ENCODE measurements at regions not wholly inside any gene's neighbourhood (a gene's known extent, or its start where the extent isn't known, plus 50 kb on each side); places are given as distances from the start of the nearest gene placed in this dataset.

- H2BK15ac ChIP-seq (ENCODE audit: low read depth, poor library complexity, severe bottlenecking), result no peak overlapping the region
- no peak overlapping the region for H4K8ac ChIP-seq (ENCODE audit: low read length)
- WGBS, result 68% methylated on average over 1 of the region's 1 CpG
- no peak overlapping the region for H3K23ac ChIP-seq (ENCODE audit: low read length in 2 of 2)
- H3K18ac ChIP-seq (ENCODE audit: low read depth in 1 of 2, low read length in 2 of 2), result no peak overlapping the region
- H2BK5ac ChIP-seq (ENCODE audit: low read depth, low read length, poor library complexity, severe bottlenecking), result no peak overlapping the region
- no peaks in the 10 kb centered on the region for H3K4me1 ChIP-seq (ENCODE audit: control insufficient read depth, insufficient read depth, low read depth, low read length)
- H4K91ac ChIP-seq (ENCODE audit: low read length), result no peak overlapping the region
- H2AK5ac ChIP-seq (ENCODE audit: low read length, severe bottlenecking), result no peak overlapping the region
- H2BK120ac ChIP-seq (ENCODE audit: low read depth, low read length), result no peak overlapping the region
- H3K36me3 ChIP-seq (ENCODE audit: control insufficient read depth in 1 of 2, insufficient read depth in 2 of 2, low read depth in 1 of 2, low read length in 2 of 2), result no peaks in the 10 kb centered on the region
- no peak overlapping the region for H3K9ac ChIP-seq (ENCODE audit: low read length)
- H3K27me3 ChIP-seq (ENCODE audit: control insufficient read depth in 1 of 2, insufficient read depth in 1 of 2, low read length in 2 of 2), result no peaks in the 10 kb centered on the region
- no peaks in the 10 kb centered on the region for H3K79me1 ChIP-seq (replicated peaks; ENCODE audit: low read length, poor library complexity, severe bottlenecking)
- no peak overlapping the region for H3K4me3 ChIP-seq (ENCODE audit: insufficient read depth in 1 of 2, low read depth in 1 of 2, low read length in 2 of 2)
- H3K27ac ChIP-seq (ENCODE audit: low read length, poor library complexity, severe bottlenecking), result no peak overlapping the region
- no peak overlapping the region for H3K14ac ChIP-seq (ENCODE audit: low read length in 2 of 2)
- H2AFZ ChIP-seq (ENCODE audit: low read depth, low read length), result no peak overlapping the region
- H2BK12ac ChIP-seq (ENCODE audit: low read length in 2 of 2), result no peak overlapping the region
- DNase-seq, result no peak
- H3K4ac ChIP-seq (ENCODE audit: low read depth in 1 of 2, low read length in 2 of 2), result no peak overlapping the region
- H3K9me3 ChIP-seq (ENCODE audit: control insufficient read depth, low read length), result no peaks in the 10 kb centered on the region
- no peak overlapping the region for H3K4me2 ChIP-seq (ENCODE audit: low read length, poor library complexity, severe bottlenecking)
These were observed 148.5 kb upstream of the SEL1L start for GRCh38 chr14:81682134-81682533.

GRCh38 chr14:81682701-81683100 is 149.0 kb upstream of the SEL1L start:
- no peak overlapping the region for H2BK120ac ChIP-seq (ENCODE audit: low read depth, low read length)
- no peak overlapping the region for H2AK5ac ChIP-seq (ENCODE audit: low read length, severe bottlenecking)
- H2BK12ac ChIP-seq (ENCODE audit: low read length in 2 of 2), result no peak overlapping the region
- no peak overlapping the region for H2BK15ac ChIP-seq (ENCODE audit: low read depth, poor library complexity, severe bottlenecking)
- no peak overlapping the region for H3K4ac ChIP-seq (ENCODE audit: low read depth in 1 of 2, low read length in 2 of 2)
- H3K79me1 ChIP-seq (replicated peaks; ENCODE audit: low read length, poor library complexity, severe bottlenecking), result no peaks in the 10 kb centered on the region
- 65% methylated on average over 2 of the region's 2 CpGs for WGBS
- H3K9ac ChIP-seq (ENCODE audit: low read length), result no peak overlapping the region
- no peak overlapping the region for H4K8ac ChIP-seq (ENCODE audit: low read length)
- H3K23ac ChIP-seq (ENCODE audit: low read length in 2 of 2), result no peak overlapping the region
- no peak overlapping the region for H2AFZ ChIP-seq (ENCODE audit: low read depth, low read length)
- no peaks in the 10 kb centered on the region for H3K36me3 ChIP-seq (ENCODE audit: control insufficient read depth in 1 of 2, insufficient read depth in 2 of 2, low read depth in 1 of 2, low read length in 2 of 2)
- H3K18ac ChIP-seq (ENCODE audit: low read depth in 1 of 2, low read length in 2 of 2), result no peak overlapping the region
- H4K91ac ChIP-seq (ENCODE audit: low read length), result no peak overlapping the region
- no peak overlapping the region for H2BK5ac ChIP-seq (ENCODE audit: low read depth, low read length, poor library complexity, severe bottlenecking)
- H3K27me3 ChIP-seq (ENCODE audit: control insufficient read depth in 1 of 2, insufficient read depth in 1 of 2, low read length in 2 of 2), result no peaks in the 10 kb centered on the region
- no peak for DNase-seq
- no peak overlapping the region for H3K4me2 ChIP-seq (ENCODE audit: low read length, poor library complexity, severe bottlenecking)
- H3K9me3 ChIP-seq (ENCODE audit: control insufficient read depth, low read length), result no peaks in the 10 kb centered on the region
- no peak overlapping the region for H3K14ac ChIP-seq (ENCODE audit: low read length in 2 of 2)
- H3K27ac ChIP-seq (ENCODE audit: low read length, poor library complexity, severe bottlenecking), result no peak overlapping the region
- no peaks in the 10 kb centered on the region for H3K4me1 ChIP-seq (ENCODE audit: control insufficient read depth, insufficient read depth, low read depth, low read length)
- no peak overlapping the region for H3K4me3 ChIP-seq (ENCODE audit: insufficient read depth in 1 of 2, low read depth in 1 of 2, low read length in 2 of 2)

- Histone ChIP-seq H2BK120ac (ENCODE audit: low read depth, low read length) (no peak overlapping the region), H2BK12ac (ENCODE audit: low read length in 2 of 2) (no peak overlapping the region), H3K27ac (ENCODE audit: low read length, poor library complexity, severe bottlenecking) (no peak overlapping the region), H3K27me3 (ENCODE audit: control insufficient read depth in 1 of 2, insufficient read depth in 1 of 2, low read length in 2 of 2) (no peaks in the 10 kb centered on the region), H3K14ac (ENCODE audit: low read length in 2 of 2) (no peak overlapping the region), H2BK5ac (ENCODE audit: low read depth, low read length, poor library complexity, severe bottlenecking) (no peak overlapping the region), H4K91ac (ENCODE audit: low read length) (no peak overlapping the region), H3K4ac (ENCODE audit: low read depth in 1 of 2, low read length in 2 of 2) (no peak overlapping the region), H3K18ac (ENCODE audit: low read depth in 1 of 2, low read length in 2 of 2) (no peak overlapping the region), H3K4me2 (ENCODE audit: low read length, poor library complexity, severe bottlenecking) (no peak overlapping the region), H2AK5ac (ENCODE audit: low read length, severe bottlenecking) (no peak overlapping the region), H3K79me1 (replicated peaks; ENCODE audit: low read length, poor library complexity, severe bottlenecking) (no peaks in the 10 kb centered on the region), H2BK15ac (ENCODE audit: low read depth, poor library complexity, severe bottlenecking) (no peak overlapping the region), H3K9ac (ENCODE audit: low read length) (no peak overlapping the region), H3K4me3 (ENCODE audit: insufficient read depth in 1 of 2, low read depth in 1 of 2, low read length in 2 of 2) (no peak overlapping the region), H4K8ac (ENCODE audit: low read length) (no peak overlapping the region), H2AFZ (ENCODE audit: low read depth, low read length) (no peak overlapping the region), H3K9me3 (ENCODE audit: control insufficient read depth, low read length) (no peaks in the 10 kb centered on the region), H3K23ac (ENCODE audit: low read length in 2 of 2) (no peak overlapping the region), H3K4me1 (ENCODE audit: control insufficient read depth, insufficient read depth, low read depth, low read length) (no peaks in the 10 kb centered on the region), H3K36me3 (ENCODE audit: control insufficient read depth in 1 of 2, insufficient read depth in 2 of 2, low read depth in 1 of 2, low read length in 2 of 2) (no peaks in the 10 kb centered on the region)
- WGBS, result no CpG with 5 or more reads among the region's 1 CpG
- DNase-seq, result no peak
These were observed 151.0 kb upstream of the SEL1L start for GRCh38 chr14:81684696-81685095.

- no peaks in the 10 kb centered on the region for H3K79me1 ChIP-seq (replicated peaks; ENCODE audit: low read length, poor library complexity, severe bottlenecking)
- no peak overlapping the region for H2BK15ac ChIP-seq (ENCODE audit: low read depth, poor library complexity, severe bottlenecking)
- no peak overlapping the region for H4K8ac ChIP-seq (ENCODE audit: low read length)
- H3K4ac ChIP-seq (ENCODE audit: low read depth in 1 of 2, low read length in 2 of 2), result no peak overlapping the region
- H3K9ac ChIP-seq (ENCODE audit: low read length), result no peak overlapping the region
- no peaks in the 10 kb centered on the region for H3K4me1 ChIP-seq (ENCODE audit: control insufficient read depth, insufficient read depth, low read depth, low read length)
- H3K27me3 ChIP-seq (ENCODE audit: control insufficient read depth in 1 of 2, insufficient read depth in 1 of 2, low read length in 2 of 2), result no peaks in the 10 kb centered on the region
- no peak overlapping the region for H4K91ac ChIP-seq (ENCODE audit: low read length)
- DNase-seq, result no peak
- WGBS, result 48% methylated on average over 3 of the region's 4 CpGs
- no peaks in the 10 kb centered on the region for H3K36me3 ChIP-seq (ENCODE audit: control insufficient read depth in 1 of 2, insufficient read depth in 2 of 2, low read depth in 1 of 2, low read length in 2 of 2)
- H2BK120ac ChIP-seq (ENCODE audit: low read depth, low read length), result no peak overlapping the region
- H3K14ac ChIP-seq (ENCODE audit: low read length in 2 of 2), result no peak overlapping the region
- H3K9me3 ChIP-seq (ENCODE audit: control insufficient read depth, low read length), result no peaks in the 10 kb centered on the region
- no peak overlapping the region for H2AK5ac ChIP-seq (ENCODE audit: low read length, severe bottlenecking)
- no peak overlapping the region for H3K18ac ChIP-seq (ENCODE audit: low read depth in 1 of 2, low read length in 2 of 2)
- H3K27ac ChIP-seq (ENCODE audit: low read length, poor library complexity, severe bottlenecking), result no peak overlapping the region
- H2BK5ac ChIP-seq (ENCODE audit: low read depth, low read length, poor library complexity, severe bottlenecking), result no peak overlapping the region
- no peak overlapping the region for H3K4me3 ChIP-seq (ENCODE audit: insufficient read depth in 1 of 2, low read depth in 1 of 2, low read length in 2 of 2)
- H2AFZ ChIP-seq (ENCODE audit: low read depth, low read length), result no peak overlapping the region
- H3K4me2 ChIP-seq (ENCODE audit: low read length, poor library complexity, severe bottlenecking), result no peak overlapping the region
- no peak overlapping the region for H2BK12ac ChIP-seq (ENCODE audit: low read length in 2 of 2)
- no peak overlapping the region for H3K23ac ChIP-seq (ENCODE audit: low read length in 2 of 2)
These were observed 152.9 kb upstream of the SEL1L start for GRCh38 chr14:81686512-81686911.
